Skeletal muscle tissue (tissue), 3 donors: ENCODE measurements at regions not wholly inside any gene's neighbourhood (a gene's known extent, or its start where the extent isn't known, plus 50 kb on each side); places are given as distances from the start of the nearest gene placed in this dataset.

Source experiments
- H3K27ac ChIP-seq: one replicate; pipeline ENCODE4 v1.7.0; 2013; ENCODE audit warnings: mild to moderate bottlenecking, low read depth, low read length, inconsistent platforms
- H3K27me3 ChIP-seq, 3 donors: one replicate each; pipeline ENCODE4 v1.7.0; 2013; ENCODE audit warnings: low read length in 3 of 3; ENCODE audit not compliant: control insufficient read depth in 3 of 3, insufficient read depth in 3 of 3
- H3K36me3 ChIP-seq, 3 donors: one replicate each; pipeline ENCODE4 v1.7.0; 2013; ENCODE audit warnings: low read length in 3 of 3; ENCODE audit not compliant: control insufficient read depth in 3 of 3, insufficient read depth in 3 of 3
- H3K4me1 ChIP-seq, 3 donors: one replicate each; pipeline ENCODE4 v1.7.0; 2013; ENCODE audit warnings: low read length in 3 of 3, mild to moderate bottlenecking in 3 of 3; ENCODE audit not compliant: control insufficient read depth in 3 of 3, insufficient read depth in 3 of 3
- H3K4me3 ChIP-seq, 3 donors: one replicate each; pipeline ENCODE4 v1.7.0; 2013; ENCODE audit warnings: low read length in 3 of 3
- H3K9ac ChIP-seq, 3 donors: one replicate each; pipeline ENCODE4 v1.7.0; 2013; ENCODE audit warnings: low read length in 3 of 3, mild to moderate bottlenecking in 3 of 3, moderate library complexity in 2 of 3, low read depth in 1 of 3
- H3K9me3 ChIP-seq, 3 donors: one replicate each; pipeline ENCODE4 v1.7.0; 2013; ENCODE audit warnings: low read length in 3 of 3; ENCODE audit not compliant: control insufficient read depth in 3 of 3
- donor health status: Osteomylitis.

DNA sequence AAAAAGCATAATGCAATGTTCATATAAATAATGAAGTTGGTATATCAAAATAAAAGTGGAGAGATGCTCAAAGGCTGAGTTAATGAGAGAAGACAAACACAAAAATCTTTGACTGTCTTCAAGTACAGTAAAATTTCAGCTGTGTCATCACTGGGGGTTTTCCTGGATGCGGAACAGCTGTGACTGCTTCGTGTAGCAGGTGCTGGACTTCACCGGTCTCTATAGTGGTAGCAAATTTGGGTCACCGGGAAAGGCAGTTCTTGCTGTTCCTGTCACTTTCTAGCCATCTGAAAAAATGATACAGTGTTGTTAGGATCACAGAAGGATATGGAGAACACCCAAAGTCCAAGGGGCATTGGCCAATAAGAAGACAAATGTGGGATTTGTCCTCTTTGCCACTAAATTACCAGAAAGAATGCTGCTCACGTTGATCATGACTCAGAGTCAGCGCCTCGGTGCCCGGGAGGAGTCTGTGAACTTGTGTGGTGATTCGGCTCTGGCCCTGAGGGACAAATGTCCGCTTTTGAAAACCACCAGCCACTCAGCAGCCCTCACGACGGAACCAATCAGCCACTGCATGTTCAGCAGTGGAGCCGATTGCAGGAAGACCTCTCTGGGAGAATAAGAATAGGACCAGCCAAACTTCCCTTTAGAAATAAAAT lies 230.1 kb upstream of the FAT1 start:
- Histone ChIP-seq H3K36me3 (no peaks in the 10 kb centered on the region), H3K27ac (peak overlapping the region; percentile 10), H3K4me3 (no peak overlapping the region), H3K4me1 (peaks cover 0 to 3% (median 0%) of the 10 kb centered on the region in 3 donors), H3K9me3 (no peaks in the 10 kb centered on the region), H3K9ac (no peak overlapping the region), H3K27me3 (no peaks in the 10 kb centered on the region)

DNA sequence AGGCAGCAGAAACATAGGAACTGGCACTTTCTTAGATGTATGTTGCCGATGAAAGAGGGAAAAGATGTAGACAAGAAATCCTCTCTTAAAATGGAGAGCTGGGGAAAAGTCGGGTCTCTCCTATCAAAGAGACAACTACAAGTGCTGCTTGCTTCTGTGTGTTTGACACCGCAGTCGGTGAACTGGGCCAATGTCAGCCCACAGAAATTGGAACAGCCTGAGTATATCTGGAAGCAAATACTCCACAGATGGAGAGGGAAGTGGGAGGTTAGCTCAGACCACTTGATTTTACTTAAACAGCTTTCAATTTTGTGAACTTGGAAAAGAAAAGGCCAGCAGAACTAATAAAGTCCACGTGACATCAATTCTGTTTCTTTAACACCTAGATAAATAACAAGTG lies 230.9 kb upstream of the FAT1 start:
- Histone ChIP-seq H3K9me3 (no peaks in the 10 kb centered on the region), H3K9ac (no peak overlapping the region), H3K36me3 (no peaks in the 10 kb centered on the region), H3K27ac (peak overlapping the region; percentile 10), H3K4me3 (no peak overlapping the region), H3K27me3 (no peaks in the 10 kb centered on the region), H3K4me1 (no peaks in the 10 kb centered on the region)

- H3K9me3 ChIP-seq: no peaks in the 10 kb centered on the region
- H3K27ac ChIP-seq: no peak overlapping the region
- no peaks in the 10 kb centered on the region for H3K36me3 ChIP-seq
- H3K4me3 ChIP-seq: no peak overlapping the region
- H3K27me3 ChIP-seq: no peaks in the 10 kb centered on the region
- H3K4me1 ChIP-seq: no peaks in the 10 kb centered on the region
- H3K9ac ChIP-seq: no peak overlapping the region
Observed at GRCh38 chr4:186954956-186955355, 231.3 kb upstream of the FAT1 start.

GRCh38 chr4:186957952-186958555 lies 234.4 kb upstream of the FAT1 start:
- H3K9ac ChIP-seq: no peak overlapping the region

DNA sequence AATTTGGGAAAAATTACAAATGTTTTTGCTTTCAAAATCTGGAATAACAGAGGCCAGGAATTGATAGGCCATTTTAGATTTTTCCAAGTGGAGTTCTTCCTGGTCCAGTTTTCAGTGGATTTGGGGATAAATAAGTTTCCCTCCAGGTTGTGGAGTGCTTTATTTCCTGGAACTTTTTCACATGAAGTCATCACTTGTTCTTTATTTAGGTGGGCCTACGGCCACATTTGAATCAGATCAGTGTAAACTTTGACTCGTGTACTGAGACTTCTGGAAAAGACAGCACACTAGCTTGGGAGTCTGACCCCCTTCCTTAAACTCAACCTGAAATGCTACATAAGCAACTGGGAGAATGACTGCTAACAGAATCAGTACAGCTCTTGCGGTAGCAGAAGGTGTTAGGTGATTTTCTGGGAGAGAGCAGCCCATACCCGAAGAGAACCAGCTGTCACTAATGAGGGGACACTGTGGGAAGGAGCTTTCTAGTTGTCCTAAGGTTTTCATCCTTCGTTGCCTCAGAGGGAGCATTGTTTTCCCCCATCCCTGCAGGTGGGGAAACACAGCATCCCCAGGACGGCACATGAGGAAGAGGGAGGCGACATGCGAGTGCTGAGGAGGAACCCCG lies 235.2 kb upstream of the FAT1 start:
- H3K9me3 ChIP-seq: no peaks in the 10 kb centered on the region
- no peaks in the 10 kb centered on the region for H3K36me3 ChIP-seq
- no peak overlapping the region for H3K27ac ChIP-seq
- no peak overlapping the region for H3K4me3 ChIP-seq
- H3K9ac ChIP-seq: no peak overlapping the region
- no peaks in the 10 kb centered on the region for H3K27me3 ChIP-seq
- H3K4me1 ChIP-seq: no peaks in the 10 kb centered on the region

More at GRCh38 chr4:186957952-186958555, 234.4 kb upstream of the FAT1 start:
- Histone ChIP-seq H3K4me1 (no peaks in the 10 kb centered on the region), H3K27ac (no peak overlapping the region), H3K36me3 (no peaks in the 10 kb centered on the region), H3K4me3 (no peak overlapping the region), H3K9me3 (no peaks in the 10 kb centered on the region), H3K27me3 (no peaks in the 10 kb centered on the region)

DNA sequence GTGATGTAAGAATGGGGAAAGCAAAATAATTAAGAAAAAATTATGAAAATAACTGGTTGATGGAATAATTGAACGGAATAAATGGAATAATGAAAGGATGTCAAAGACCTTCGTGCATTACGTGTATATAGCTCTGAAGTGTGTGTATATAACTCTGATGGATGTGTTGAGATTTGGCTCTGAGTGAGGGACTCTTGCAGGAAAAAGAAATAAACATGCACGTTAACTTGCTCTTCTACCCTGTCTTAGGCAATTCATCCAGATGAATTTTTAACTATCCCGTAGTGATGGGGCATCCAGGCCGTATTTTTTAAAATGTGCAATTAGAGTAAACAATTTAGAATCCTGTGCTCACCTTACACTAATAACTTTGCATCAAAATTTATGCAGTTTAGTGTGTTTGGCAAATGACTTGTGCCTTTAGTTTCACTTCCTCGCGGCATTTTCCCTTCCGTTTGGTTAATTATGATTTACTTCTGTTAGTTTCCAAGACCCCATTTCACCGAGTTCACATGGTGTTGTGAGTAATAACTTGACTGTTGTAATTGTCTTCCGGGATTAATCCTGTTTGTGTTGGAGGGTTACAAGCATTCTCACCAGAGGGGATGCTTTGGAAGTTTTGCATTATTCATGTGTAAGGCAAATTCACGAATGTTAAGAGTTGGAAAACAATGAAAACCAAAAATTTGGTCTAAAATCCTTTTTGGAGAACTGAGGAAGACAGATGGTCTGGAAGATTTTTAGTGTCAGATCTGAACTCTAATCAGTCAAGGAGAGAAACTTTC lies 256.5 kb upstream of the FAT1 start:
- H3K4me3 ChIP-seq: no peak overlapping the region
- H3K27me3 ChIP-seq: no peaks in the 10 kb centered on the region
- no peaks in the 10 kb centered on the region for H3K4me1 ChIP-seq
- H3K27ac ChIP-seq: no peak overlapping the region
- no peaks in the 10 kb centered on the region for H3K9me3 ChIP-seq
- no peaks in the 10 kb centered on the region for H3K36me3 ChIP-seq
- no peak overlapping the region for H3K9ac ChIP-seq

GRCh38 chr4:186981161-186981560 lies 257.5 kb upstream of the FAT1 start:
- no peaks in the 10 kb centered on the region for H3K9me3 ChIP-seq
- no peaks in the 10 kb centered on the region for H3K4me1 ChIP-seq
- no peaks in the 10 kb centered on the region for H3K36me3 ChIP-seq
- no peak overlapping the region for H3K4me3 ChIP-seq
- no peaks in the 10 kb centered on the region for H3K27me3 ChIP-seq
- H3K9ac ChIP-seq: no peak overlapping the region
- H3K27ac ChIP-seq: no peak overlapping the region

DNA sequence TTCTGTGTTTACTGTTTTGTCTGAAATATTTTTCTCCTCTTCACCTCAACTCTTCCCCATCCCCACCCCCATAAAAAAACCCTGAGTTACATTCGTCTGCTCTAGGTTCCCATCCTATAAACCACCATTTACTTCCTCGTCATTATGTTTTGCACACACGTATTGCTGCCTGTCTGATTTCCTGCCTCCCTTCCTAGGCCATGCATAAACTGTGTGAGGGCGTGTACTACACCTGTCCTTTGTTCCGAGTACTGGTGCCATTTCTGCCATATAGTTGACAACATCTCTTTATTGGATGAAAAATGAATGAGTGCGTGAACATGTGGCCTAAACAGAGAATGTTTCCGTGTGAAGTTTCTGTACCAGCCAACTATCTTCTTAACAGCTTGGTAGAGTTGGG lies 258.5 kb upstream of the FAT1 start:
- Histone ChIP-seq H3K27ac (no peak overlapping the region), H3K36me3 (no peaks in the 10 kb centered on the region)

DNA sequence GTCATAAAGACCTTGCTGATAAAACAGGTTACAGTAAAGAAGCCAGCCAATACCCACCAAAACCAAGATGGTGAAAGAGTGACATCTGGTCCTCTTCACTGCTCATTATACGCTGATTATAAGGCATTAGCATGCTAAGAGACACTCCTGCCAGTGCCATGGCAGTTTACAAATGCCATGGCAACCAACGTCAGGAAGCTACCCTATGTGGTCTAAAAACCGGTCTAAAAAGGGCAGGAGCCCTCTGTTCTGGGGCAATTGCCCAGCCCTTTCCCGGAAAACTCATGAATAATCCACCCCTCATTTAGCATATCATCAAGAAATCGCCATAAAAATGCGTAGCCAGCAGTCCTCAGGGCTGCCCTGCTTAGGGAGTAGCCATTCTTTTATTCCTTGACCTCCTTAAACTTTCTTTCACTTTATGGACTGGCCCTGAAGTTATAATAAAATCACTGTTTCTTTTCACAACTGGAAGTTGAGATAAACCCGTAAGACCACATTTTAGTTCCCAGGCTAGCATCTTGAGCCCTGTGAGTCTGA lies 260.5 kb upstream of the FAT1 start:
- Histone ChIP-seq H3K27me3 (no peaks in the 10 kb centered on the region), H3K4me3 (no peak overlapping the region), H3K9ac (no peak overlapping the region), H3K27ac (no peak overlapping the region), H3K36me3 (no peaks in the 10 kb centered on the region), H3K9me3 (no peaks in the 10 kb centered on the region), H3K4me1 (no peaks in the 10 kb centered on the region)

More for the DNA sequence above, 258.5 kb upstream of the FAT1 start:
- Histone ChIP-seq H3K9ac (no peak overlapping the region), H3K4me3 (no peak overlapping the region), H3K9me3 (no peaks in the 10 kb centered on the region), H3K27me3 (no peaks in the 10 kb centered on the region), H3K4me1 (no peaks in the 10 kb centered on the region)
